Right lung (tissue), 2 donors: ENCODE measurements at regions not wholly inside any gene's neighbourhood (a gene's known extent, or its start where the extent isn't known, plus 50 kb on each side); places are given as distances from the start of the nearest gene placed in this dataset.

ENCODE experiments used
- DNase-seq, 2 donors: peaks; one replicate each; pipeline ENCODE4 v3.0.0-alpha.2; 2013

DNA sequence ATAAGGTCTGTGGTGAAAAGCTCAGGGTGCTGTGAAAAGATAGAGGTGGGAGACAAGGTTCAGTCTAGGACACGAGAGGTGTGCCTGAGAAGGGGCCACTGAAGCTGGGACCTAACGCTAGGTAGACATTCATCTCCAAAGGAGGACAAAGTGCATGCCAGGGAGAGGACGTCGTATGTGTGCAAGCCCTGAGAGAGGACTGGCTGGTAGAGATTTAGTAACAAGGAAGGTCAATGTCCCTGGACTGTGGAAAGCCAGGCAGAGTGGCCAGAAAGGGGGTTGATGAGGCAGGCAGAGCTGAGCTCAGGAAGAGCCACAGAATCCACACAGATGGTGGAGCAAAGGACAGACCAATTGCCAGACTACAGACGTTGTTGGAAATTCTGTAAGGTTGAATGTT is 817.6 kb downstream of the CCSER2 start:
- no peak for DNase-seq

DNA sequence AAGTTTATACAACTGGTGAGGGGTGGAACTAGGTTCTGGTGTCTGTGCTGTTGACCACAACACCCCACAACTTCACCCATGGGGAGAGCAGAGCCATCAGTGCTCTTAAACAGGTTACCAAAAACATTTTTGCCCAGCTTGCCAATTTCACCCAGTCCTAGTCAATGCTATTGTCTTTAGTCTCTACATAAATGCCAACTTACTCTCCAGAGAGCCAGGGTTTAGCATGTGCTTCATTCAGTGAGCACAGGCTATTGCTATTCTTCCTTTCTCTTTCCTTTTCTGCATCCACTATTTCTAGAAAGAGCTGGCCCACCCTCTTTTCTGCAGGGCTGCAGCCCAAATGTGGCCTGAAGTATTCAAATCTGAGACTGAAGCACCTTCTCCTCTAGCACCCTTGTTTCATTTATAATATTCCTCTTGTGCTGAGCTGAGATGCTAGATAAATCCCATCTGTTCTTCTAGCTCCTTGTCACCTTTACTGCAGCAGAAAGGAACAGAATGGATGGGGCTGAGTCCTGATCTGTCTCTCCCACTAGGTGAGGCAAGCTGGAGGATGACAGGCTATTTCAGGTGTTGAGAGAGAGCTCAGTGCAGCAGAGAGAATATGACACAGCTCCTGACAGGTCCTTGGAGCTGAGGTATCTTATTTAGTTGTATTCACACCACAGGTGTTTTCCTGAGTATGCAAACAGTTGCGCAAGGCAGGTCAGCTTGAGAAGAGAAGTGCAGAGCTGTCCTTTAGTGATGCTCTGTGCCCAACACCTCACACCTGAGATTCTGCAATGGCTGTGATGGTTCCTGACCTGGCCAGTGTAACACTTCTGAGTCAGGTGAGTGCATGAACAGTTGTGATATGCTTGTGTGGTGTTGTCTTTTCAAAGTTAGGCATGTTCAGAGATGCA is 819.2 kb downstream of the CCSER2 start:
- no peak for DNase-seq

DNA sequence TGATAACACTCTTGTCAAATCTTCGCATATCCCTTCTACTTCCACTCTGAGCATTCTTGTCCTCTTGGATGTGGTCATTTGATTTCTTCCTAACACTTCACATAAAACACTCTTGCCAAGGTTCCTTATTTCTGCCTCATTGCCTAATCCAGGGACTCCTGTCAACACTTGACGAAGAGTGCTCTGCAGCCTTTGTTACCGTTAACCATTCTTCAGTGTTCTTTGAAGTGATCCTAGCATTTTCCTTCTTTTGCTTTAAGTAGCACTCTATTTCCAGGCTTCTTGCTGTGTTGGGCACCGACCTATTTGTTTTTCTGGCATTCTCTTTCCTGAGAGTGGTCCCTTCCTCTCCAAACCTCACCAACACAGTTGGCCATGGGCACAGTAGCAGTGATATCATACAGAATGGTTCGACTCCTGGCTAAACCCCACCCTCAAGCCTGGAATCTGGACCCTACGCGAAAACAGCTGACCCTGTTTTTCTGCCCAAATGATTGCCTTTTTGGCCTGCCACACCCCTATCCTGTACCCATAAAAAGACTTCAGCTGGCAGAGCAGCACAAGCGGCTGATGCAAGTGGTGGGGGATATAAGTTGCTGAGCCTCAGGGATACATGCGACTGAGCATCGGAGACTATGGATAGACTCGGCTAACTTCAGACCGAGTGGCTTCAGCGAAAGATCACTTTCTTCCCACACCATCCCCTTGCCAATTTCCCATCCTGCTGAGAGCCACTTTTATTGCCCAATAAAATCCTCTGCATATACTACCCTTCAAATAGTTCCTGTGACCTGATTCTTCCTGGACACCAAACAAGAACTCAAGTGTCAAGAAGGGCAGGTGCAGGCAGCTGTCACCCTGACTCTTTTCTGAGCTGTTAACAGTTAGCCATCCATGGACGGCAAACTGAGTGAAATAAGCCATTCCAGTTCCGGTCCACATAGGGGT is 820.6 kb downstream of the CCSER2 start:
- no peak for DNase-seq

DNA sequence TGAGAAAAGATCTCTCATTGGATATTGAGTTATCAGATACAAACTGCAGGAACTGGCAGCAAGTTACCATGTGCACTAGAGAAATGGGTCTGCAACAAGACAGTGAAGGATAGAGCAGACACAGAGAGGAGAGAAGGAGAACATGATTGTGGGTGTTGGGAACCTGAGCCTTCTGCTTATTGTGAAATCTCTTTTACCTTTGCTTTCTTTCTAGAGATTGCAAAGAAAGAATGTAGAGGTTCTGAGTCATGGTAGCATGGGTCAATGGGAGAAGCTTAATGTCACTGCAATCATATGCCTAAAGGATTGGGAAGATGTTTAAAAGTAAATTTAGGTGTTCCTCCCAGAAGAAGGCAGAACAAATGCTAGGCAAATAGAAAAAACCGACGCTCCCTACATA is 821.4 kb downstream of the CCSER2 start:
- no peak for DNase-seq

DNA sequence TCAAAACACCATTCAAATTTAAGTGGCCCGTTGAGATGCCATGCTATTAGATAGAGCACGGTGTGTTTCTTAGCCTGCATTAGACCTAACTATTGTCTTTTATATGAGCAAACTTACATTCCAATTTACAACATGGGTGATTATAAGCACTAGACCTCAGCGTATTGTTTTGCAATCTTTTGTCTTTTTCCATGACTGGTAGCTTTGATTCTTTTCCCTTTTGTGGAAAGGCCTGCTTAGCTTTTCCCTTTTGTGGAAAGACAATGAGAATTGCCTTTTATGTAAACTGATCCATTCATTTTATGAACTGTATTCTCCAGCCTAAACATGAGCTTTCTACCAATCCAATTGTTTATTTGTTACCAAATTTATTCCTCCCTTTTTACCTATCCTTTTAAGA is 823.1 kb downstream of the CCSER2 start:
- DNase-seq = no peak

DNA sequence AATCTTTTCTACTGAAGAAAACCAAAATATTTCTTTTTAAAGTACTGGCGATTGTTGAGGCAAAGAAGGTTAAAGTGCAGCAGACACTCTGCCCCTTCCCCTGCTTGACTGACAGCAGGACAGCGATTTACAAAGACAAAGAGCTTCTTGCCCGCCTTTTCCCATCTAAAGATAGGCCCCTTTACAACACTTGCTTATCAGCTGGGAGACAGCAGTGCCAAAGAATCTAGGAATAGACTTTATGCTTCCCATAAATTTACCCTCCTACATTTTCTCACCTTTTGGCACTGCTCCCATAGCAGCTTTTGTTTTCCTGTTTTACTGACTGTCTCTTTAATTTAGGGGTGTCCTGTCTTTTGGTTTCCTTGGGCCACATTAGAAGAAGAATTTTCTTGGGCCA is 824.1 kb downstream of the CCSER2 start:
- no peak for DNase-seq

DNA sequence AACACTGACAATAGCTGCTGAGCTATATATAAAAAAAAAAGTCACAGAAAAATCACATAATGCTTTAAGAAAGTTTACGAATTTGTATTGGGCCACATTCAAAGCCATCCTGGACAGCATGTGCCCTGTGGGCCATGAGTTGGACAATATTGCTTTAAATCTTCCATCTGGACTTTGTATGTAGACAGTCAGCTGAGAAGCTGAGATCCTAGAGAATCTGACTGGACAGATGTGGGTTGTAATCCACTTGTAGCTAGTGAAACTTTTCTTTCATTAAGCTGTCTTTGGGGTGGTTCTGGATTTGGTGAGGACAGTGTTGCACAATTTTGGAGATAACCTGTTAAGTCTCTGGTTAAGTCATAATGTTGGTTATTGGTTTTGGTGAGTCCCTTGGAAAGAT is 824.5 kb downstream of the CCSER2 start:
- DNase-seq = no peak

DNA sequence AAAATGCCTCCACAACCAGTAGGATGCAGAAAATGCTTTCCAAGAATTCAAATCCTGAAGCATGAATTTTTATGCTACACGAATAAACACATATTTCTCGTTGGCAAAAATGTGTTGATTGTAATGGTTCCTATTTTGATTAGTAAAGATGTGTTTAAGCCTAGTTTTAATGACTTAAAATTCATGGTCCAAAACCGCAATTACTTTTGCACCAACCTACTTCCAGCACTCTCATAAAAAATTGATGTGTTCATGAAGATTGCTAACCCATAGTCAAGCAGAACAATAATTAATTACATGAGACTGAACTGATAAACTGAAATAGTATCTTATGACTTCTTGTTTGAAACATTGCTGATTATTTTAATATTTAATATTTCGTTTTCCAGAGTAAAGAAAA is 828.8 kb downstream of the CCSER2 start:
- no peak for DNase-seq

DNA sequence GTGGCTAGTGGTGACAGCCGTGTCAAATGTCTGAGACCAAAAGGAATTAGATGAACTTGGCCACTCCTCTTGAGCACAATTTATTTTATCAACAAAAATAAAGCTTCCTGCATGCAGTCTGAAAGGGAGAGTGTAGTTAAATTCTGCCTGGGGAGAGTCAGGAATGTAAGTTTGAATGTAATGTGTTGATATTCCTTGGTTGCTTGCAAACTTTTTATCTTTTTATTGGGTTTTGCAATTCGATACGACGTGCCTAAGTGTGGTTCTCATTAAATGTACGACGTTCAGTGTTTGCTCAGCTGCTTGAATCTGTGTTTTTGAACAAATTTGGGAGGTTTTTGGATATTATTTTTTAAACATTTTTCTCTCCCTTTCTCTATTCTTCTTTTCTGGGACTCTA is 839.9 kb downstream of the CCSER2 start:
- no peak for DNase-seq

DNA sequence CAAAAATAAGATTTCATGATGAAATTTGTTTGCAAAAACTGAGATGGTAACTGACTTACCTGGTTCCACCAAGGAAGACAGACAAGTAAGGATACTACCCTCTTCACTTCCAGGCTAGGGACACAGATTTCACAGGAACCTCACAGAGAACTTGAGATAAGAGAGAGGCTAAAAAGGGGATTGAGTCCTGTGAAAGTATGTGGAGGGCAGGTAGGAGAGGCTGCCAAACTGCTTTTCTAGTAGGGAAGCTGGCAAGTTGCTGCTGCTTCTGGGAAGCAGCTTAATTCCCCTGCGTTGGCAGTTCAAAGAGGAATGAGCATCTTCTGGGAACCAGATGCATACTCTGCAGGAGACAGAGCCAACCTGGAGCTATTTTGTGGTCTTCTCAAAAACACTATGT is 841.6 kb downstream of the CCSER2 start:
- no peak for DNase-seq

DNA sequence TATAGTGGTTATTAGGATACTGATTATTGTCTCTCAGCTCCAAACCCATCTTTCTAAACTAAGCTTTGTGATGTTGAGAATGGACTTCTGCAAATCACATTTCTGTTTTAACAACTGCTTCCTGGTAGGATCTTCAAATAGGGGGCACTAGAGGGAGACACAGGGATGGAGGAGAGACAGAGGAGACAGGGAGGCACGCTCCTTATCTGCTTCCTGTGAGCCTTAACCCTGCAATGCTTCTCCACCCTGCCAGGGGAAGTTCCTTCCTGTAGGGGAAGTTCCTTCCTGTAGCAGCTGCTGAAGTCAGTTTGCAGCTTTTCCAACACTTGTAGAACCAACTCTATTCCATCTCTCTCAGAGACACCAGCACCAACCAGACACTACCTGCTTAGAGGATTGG is 847.2 kb downstream of the CCSER2 start:
- no peak for DNase-seq

DNA sequence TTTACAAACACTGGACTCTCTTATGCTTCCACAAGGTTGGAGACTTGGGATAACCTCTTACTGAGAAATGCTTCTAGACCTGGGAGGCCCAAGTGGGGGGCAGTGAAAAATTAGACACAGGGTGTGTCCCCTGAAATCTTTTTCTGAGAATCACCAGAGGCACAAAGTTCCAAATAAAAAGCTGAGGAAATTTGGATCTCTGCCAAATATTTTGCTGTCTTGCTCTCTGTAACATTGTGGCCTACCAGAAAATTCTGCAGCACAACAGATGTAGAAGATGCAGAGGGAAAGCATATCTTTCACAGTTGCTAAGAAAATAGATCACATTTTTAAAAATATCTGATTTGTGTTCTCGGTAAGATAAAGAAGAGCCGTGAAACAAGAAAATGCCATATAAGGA is 849.4 kb downstream of the CCSER2 start:
- DNase-seq = no peak

DNA sequence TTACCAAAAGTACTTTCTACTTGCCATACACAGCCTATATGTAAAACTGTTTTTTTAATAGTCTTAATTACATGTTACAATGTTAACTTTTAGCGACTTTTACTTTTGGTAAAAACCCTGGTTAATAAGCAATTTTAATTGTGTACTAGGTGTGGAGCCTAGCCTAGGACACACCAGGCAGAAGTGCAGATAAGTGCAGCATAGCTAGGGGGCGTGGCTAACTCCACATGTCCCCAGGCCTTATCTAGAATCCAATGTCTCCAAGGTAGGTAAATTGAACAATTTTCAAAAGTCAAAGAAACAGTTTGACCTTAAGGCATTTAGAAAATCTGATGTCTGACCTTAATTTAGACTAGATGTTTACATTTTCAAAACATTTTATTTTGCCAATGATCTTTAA is 858.7 kb downstream of the CCSER2 start:
- no peak for DNase-seq

DNA sequence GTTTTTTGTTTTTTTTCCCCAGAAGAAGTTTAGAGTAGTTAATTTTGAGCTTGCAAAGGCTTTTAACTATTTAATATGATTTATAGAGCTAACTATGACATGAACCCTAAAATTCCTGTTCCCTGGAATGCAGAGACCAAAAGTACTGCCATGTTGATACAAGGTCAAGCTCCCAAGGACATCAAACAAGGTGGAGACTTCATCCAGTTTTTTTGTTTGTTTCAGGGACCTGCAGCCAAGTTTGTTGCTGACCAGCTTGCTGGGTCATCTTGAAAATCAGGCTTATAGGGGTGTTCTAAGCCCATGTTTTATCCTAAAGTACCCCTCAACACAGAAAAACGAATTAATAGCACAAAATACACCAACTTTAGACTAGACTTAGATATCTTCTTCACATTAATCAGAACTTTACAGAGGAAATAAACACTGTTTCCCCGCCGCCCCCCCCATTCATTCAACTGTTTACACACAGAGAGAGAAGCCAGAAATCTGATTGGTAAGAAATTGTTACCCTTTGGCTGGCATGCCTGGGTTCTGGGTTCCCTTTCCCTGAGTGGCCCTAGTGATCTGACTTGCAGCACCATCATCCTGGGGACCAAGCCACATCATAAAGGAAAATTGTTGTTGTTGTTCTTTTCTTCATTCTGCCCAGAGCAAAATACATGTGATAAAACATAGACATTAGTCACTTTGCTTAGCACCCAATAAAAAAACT is 860.5 kb downstream of the CCSER2 start:
- DNase-seq = no peak

DNA sequence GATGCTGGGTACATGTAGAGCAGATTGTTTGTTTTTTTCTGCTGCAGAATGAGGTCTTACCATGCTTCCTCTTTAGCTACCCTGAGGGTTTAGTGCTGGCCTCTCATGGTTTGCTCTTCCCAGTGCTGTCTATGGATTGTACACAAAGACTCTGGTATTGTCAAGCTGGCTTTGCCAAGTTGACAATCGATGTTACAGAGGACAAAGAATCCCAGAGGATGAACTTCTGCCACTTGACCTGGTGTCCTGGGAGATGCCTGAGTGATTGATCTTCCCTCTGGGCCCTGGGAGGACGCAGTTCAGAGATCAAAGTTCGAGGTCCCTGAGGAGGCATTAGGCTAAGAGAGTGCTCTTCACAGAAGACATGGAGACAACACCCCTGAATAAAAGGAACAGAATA is 865.4 kb downstream of the CCSER2 start:
- no peak for DNase-seq

DNA sequence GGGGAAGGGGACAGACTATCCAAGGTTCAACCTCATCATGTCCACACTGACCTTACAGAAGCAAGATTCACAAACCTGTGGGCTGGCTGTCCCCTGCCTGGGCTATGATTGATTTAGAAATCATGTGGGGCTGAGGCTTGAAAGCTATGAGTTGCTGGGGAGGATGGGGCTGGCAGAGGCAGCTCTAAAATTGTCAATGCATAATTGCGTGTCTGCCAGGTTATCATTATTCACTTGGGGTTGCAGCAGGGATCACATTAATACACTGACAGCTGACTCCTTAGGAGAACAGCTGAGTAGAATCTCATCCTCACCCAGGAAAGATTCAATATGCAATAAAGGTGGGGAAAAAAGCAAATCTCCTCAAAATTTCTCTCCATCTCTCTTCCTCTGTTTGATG is 866.3 kb downstream of the CCSER2 start:
- no peak for DNase-seq

DNA sequence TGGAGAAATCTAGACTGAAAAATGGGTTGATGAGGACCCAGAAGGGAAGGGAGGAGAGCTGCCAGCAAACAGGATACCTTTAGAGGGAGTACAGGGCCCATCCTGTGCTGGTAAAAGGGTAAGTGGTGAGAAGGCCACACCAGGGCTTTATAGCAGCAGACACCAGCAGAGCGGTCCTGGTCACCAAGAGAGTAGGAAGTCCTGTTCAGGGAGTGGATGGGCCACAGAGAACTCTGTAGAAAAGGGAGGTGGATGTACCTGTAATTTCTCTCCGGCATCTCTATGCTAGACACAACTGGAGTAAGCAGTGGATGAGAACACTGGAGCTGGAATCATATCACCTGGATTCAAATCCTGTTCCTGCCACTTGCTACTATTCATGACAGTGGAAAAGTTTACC is 867.2 kb downstream of the CCSER2 start:
- no peak for DNase-seq

DNA sequence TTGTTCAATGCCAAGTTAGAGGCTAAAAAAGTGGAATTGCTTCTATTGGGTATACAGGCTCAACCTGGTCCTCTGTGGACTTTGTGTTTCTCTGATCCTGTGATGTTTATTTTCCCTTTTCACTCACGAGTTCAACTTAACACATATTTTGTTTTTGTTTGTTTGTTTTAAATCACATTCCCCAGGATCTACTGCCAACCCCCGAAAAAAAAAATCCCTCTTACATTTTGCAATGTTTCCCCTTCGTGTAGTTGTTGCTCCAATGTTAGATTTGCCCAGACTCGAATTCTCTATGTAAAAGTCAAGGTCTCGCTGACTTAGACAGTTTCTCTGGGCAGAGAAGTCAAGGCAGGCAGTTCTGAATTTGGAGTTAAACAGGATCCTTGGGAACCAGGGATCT is 876.4 kb downstream of the CCSER2 start:
- DNase-seq = no peak

DNA sequence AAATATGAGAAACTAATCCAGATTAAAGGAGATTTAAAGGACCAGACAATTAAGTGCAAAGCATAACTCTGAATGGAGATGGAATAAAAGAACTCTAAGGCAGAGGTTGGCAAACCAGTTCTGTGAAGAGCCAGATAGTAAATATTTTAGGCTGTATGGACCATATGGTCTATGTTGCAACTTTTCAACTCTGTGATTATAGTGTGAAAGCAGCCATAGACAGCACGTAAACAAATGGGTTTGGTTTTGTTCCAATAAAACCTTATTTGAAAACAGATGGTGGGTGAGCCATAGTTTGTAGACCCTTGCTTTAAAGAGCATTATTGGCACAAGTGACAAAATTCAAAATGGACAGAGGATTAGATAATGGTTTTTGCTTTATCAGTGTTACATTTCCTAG is 884.1 kb downstream of the CCSER2 start:
- DNase-seq = no peak

DNA sequence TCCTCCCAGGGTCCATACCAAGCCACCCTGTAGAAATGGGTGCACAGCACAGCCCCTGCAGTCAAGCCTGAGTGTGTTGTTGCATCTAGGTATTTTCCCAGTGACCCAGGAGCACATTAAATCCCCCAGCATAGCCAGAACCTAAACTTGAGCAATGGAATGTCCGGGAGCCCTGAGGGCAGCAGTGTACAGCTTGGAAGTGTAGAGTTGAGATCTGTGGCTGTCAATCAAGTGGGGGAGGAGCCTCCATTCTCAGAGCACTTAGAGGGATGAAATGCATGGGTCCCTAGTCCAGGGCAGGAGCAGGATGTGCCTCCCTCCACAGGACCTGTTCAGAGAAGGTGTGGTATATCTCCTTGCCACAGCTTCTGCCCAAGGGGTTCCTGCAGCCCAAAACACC is 885.1 kb downstream of the CCSER2 start:
- no peak for DNase-seq

DNA sequence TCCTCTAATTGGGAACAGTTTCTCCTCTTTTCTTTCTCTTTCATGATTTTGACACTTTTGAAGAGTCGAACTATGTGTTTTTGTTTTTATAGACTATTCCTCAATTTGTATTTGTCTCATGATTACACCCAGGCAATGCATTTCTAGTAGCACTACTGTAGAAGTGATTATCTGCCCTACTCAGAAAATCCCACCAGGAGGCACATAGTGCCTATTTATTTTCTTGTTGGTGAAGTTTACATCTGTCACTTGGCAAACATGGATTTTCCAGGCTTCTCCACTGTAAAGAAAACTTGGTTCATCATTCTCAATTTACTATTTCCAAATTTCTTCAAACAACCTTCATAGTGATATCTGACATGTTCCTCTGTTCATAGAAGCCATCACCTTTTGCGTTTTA is 893.9 kb downstream of the CCSER2 start:
- DNase-seq = no peak

DNA sequence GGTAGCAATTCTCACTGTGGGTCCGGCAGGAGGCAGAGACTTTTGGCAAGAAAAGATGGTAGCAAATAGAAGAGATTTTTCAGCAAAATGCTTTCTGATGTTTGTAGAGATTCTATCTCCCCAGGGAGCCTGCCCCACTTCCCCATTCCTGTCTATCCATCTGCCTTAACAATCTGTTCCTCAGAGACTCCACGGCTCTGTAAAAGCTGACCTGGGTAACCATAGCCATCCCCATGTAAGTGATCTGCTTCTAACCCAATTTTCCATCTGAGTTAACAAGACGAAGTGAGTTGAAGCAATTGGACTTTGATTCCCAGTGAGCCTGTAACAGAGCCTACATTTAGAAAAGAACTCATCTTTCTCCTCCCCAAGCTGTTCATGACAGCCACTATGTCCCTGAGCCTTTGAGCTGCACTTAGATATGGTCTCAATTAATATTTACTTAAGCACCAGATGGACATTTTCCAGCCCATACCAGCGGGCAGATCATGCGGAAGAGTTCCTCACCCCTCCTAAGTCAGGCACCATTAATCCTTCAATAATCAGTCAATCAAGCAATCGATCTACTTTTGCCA is 896.1 kb downstream of the CCSER2 start:
- no peak for DNase-seq
